GM13976 (cell line): ENCODE measurements at regions not wholly inside any gene's neighbourhood (a gene's known extent, or its start where the extent isn't known, plus 50 kb on each side); places are given as distances from the start of the nearest gene placed in this dataset.
"Not testable (repeated sequence)": the region's sequence is repeated elsewhere in the genome, so short reads cannot be mapped to it uniquely, and the experiment has no call there.

ENCODE experiments used
- DNase-seq: peaks from one replicate; pipeline ENCODE4 v3.0.0; 2012; ENCODE audit warnings: low spot score
- in situ Hi-C: fragments of 300-500 bp; cut with MboI; formaldehyde crosslinking; loops from one replicate; pipeline ENCODE4 v1.12.0; 2022; ENCODE audit warnings: low sequenced_read_pairs, mixed read lengths, inconsistent platforms; ENCODE audit not compliant: unreplicated experiment
- TF ChIP-seq, protein P1 (sequence below): IDR thresholded peaks from 2 replicates; pipeline ENCODE4 v1.5.1; 2012; ENCODE audit warnings: borderline replicate concordance, mild to moderate bottlenecking; ENCODE audit not compliant: insufficient read depth; ENCODE audit errors: extremely low read depth, missing control alignments, control extremely low read depth

DNA sequence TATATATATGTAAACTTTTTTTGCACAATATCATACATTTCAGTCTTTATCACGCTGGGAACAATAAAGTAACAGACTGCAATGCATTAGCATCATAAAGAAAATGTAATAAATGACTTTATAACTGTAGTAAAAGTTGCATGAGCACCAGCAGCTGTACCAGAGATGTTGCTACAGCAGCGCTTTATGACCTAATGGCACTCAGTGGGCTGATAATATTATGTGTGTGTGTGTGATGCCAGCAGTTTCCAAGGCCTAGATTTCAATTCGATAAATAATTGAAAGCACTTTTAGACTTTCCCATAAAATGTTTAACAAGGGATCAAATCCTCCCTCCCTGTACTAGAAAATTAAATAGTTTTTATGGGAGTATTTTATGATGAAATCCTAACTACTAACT lies 367.6 kb upstream of the AGA start:
- in situ Hi-C loops: no loop called here
- no peak for DNase-seq
- TF ChIP-seq, protein P1, sequence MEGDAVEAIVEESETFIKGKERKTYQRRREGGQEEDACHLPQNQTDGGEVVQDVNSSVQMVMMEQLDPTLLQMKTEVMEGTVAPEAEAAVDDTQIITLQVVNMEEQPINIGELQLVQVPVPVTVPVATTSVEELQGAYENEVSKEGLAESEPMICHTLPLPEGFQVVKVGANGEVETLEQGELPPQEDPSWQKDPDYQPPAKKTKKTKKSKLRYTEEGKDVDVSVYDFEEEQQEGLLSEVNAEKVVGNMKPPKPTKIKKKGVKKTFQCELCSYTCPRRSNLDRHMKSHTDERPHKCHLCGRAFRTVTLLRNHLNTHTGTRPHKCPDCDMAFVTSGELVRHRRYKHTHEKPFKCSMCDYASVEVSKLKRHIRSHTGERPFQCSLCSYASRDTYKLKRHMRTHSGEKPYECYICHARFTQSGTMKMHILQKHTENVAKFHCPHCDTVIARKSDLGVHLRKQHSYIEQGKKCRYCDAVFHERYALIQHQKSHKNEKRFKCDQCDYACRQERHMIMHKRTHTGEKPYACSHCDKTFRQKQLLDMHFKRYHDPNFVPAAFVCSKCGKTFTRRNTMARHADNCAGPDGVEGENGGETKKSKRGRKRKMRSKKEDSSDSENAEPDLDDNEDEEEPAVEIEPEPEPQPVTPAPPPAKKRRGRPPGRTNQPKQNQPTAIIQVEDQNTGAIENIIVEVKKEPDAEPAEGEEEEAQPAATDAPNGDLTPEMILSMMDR: no peak

DNA sequence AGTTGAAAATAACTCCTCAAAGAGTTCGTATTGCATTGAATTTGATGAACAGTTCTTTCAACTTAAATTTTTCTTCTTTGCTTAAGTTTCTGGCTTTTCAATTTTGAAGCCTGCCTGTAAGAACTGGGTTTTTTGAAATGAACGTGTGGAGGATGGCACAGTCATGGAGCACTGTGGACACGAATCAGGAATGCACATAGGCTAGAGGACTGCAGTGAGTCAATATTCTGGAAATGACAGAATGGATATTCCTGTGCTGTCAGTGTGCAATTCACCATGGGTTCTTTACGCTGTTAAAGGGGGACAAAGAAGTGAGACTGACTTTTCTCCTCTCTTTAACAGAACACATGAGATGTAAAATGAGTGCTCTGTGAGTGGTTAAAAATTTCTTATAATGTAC lies 368.0 kb upstream of the AGA start:
- in situ Hi-C loops: no loop called here
- TF ChIP-seq, protein P1: no peak

GRCh38 chr4:177818392-177818791 lies 376.2 kb upstream of the AGA start:
- DNase-seq, in situ Hi-C loops: not testable (repeated sequence)

More for the DNA sequence above, 368.0 kb upstream of the AGA start:
- DNase-seq: no peak

- no peak for DNase-seq
- TF ChIP-seq, protein P1: no peak
- in situ Hi-C loops: no loop called here
Observed at GRCh38 chr4:177826973-177827372, 384.7 kb upstream of the AGA start.

DNA sequence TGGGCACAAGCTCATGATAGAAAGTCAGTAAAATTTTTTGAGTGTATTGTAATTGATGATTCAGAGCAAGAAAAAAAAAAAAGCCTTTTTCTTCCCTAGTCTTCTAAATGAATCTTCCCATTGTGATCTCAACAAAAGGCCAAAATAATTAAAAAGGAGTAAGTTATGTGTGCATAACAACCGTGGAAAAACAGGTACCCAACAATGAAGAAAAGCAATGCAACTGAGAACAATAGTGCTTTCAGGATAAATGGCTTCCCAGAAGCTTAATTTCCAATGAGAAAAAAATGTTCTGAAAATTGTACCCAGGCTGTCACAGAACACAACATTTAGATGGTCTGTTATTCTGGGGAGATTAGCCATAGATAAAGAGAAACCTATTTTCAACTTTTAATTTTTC lies 399.0 kb upstream of the AGA start:
- TF ChIP-seq, protein P1: no peak
- in situ Hi-C loops: no loop called here
- no peak for DNase-seq

DNA sequence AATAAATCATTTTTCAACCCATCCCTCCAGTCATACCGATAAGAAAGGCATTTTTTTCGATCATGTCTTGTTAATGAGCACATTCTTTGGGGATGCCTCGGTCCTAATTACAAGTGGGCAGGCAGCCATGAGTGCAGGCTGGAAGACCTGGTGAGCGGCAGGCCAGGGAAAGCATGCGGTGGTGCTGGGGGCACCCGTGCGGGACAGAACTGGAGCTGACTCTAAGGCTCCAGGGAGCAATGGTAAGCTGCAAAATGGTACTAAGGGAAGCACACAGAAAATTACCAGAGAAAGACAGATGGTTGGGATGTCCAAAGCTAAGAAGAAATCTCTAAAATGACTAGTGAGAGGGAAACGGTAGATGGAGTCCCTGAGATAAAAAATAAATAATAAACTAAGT lies 411.0 kb upstream of the AGA start:
- DNase-seq: no peak
- TF ChIP-seq, protein P1: no peak
- in situ Hi-C loops: no loop called here

GRCh38 chr4:177855507-177856197 lies 413.4 kb upstream of the AGA start:
- DNase-seq: no peak
- in situ Hi-C loops: no loop called here
- TF ChIP-seq, protein P1: no peak
